ENCODE measurements at regions not wholly inside any gene's neighbourhood (a gene's known extent, or its start where the extent isn't known, plus 50 kb on each side); places are given as distances from the start of the nearest gene placed in this dataset.

GRCh38 chrY:16627122-16627521 lies 1252.9 kb downstream of the CDY2B start:
- TF ChIP-seq, protein P1, sequence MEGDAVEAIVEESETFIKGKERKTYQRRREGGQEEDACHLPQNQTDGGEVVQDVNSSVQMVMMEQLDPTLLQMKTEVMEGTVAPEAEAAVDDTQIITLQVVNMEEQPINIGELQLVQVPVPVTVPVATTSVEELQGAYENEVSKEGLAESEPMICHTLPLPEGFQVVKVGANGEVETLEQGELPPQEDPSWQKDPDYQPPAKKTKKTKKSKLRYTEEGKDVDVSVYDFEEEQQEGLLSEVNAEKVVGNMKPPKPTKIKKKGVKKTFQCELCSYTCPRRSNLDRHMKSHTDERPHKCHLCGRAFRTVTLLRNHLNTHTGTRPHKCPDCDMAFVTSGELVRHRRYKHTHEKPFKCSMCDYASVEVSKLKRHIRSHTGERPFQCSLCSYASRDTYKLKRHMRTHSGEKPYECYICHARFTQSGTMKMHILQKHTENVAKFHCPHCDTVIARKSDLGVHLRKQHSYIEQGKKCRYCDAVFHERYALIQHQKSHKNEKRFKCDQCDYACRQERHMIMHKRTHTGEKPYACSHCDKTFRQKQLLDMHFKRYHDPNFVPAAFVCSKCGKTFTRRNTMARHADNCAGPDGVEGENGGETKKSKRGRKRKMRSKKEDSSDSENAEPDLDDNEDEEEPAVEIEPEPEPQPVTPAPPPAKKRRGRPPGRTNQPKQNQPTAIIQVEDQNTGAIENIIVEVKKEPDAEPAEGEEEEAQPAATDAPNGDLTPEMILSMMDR (IDR thresholded peaks at IDR 0.05) = no peak
- H3K4me3 ChIP-seq = no peak overlapping the region
- H3K36me3 ChIP-seq = no peaks in the 10 kb centered on the region
- no peaks in the 10 kb centered on the region for H3K9me3 ChIP-seq
- H3K27me3 ChIP-seq = no peaks in the 10 kb centered on the region
- DNase-seq (no peak), ATAC-seq (no peak)
- intact Hi-C loops (cut with DNase I) = no loop called here
- no peak overlapping the region for H3K27ac ChIP-seq
- WGBS, 2 donors = 85 to 95% methylated on average over 3 of the region's 3 CpGs
- H3K4me1 ChIP-seq = no peaks in the 10 kb centered on the region

- TF ChIP-seq, protein P1 (IDR thresholded peaks at IDR 0.05) = no peak
- no peak for ATAC-seq
- Histone ChIP-seq H3K27me3 (no peaks in the 10 kb centered on the region), H3K27ac (no peak overlapping the region), H3K9me3 (no peaks in the 10 kb centered on the region), H3K36me3 (no peaks in the 10 kb centered on the region), H3K4me3 (no peak overlapping the region), H3K4me1 (no peaks in the 10 kb centered on the region)
- intact Hi-C loops (cut with DNase I) = no loop called here
- WGBS, 2 donors = 32 to 53% methylated on average over 2 of the region's 2 CpGs
- DNase-seq = no peak
Measured at GRCh38 chrY:16616201-16616975, 1263.6 kb downstream of the CDY2B start.

DNA sequence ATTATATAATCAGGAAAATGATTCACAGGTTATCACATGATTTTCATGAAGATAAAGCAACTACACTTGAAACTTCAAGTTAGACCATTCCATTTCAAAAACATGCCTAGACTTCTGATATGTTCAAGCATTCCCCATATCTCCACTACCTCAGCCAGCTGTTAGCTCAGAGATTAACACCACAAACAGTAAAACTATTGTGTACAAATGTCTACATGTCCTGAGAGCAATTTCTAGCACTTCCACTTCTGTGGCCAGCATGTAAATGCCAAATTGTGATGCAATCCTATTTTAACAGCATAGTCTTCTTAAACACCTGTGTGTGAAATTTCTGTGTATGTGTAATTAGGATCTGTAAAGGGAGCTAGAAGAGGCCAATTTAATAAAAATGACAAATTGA lies 1271.3 kb downstream of the CDY2B start:
- intact Hi-C loops (cut with DNase I) = no loop called here
- no peaks in the 10 kb centered on the region for H3K4me1 ChIP-seq
- H3K4me3 ChIP-seq = no peak overlapping the region
- H3K9me3 ChIP-seq = no peaks in the 10 kb centered on the region
- no peak overlapping the region for H3K27ac ChIP-seq
- TF ChIP-seq, protein P1 (IDR thresholded peaks at IDR 0.05) = no peak
- no peak for ATAC-seq
- H3K36me3 ChIP-seq = no peaks in the 10 kb centered on the region
- H3K27me3 ChIP-seq = no peaks in the 10 kb centered on the region
- DNase-seq = no peak

GRCh38 chrY:16602146-16602545 lies 1277.9 kb downstream of the CDY2B start:
- intact Hi-C loops (cut with DNase I) = no loop called here
- Histone ChIP-seq H3K36me3 (no peaks in the 10 kb centered on the region), H3K4me1 (no peaks in the 10 kb centered on the region), H3K27me3 (no peaks in the 10 kb centered on the region), H3K4me3 (no peak overlapping the region), H3K9me3 (no peaks in the 10 kb centered on the region), H3K27ac (no peak overlapping the region)
- TF ChIP-seq, protein P1 (IDR thresholded peaks at IDR 0.05) = no peak
- no peak for ATAC-seq
- no peak for DNase-seq
